K562 (cell line): ENCODE measurements at regions not wholly inside any gene's neighbourhood (a gene's known extent, or its start where the extent isn't known, plus 50 kb on each side); places are given as distances from the start of the nearest gene placed in this dataset.

Experiments used
- ATAC-seq: fragments of 200-7000 bp; cut with Tn5 transposase; 3 replicates; pipeline ENCODE4 v1.9.1; 2020; ENCODE audit warnings: moderate library complexity
- BruUV-seq: library from RNA; stranded (reverse); fragments of 400-500 nt; replicated peaks from 2 replicates; lab custom pipeline; 2021; lab: Mats Ljungman, UMichigan
- CTCF ChIA-PET: fragments of 300-600 bp; formaldehyde crosslinking; extraction: SDS; loops from one replicate; lab custom pipeline; 2021; ENCODE audit warnings: low intra/inter-chr PET ratio; lab: Yijun Ruan, JAX
- POLR2A ChIA-PET: fragments of 300-600, 350-650 bp; sonication (Branson Sonifier 250); formaldehyde crosslinking; extraction: SDS; loops from one replicate; lab custom pipeline; 2021; ENCODE audit warnings: antibody characterized with exemption, inconsistent platforms; lab: Yijun Ruan, JAX
- DNase-seq, 4 experiments: peaks; one replicate each; pipeline versions ENCODE4 v3.0.0 to v3.0.0-alpha.2; 2011 to 2018; ENCODE audit warnings: low spot score in 3 of 4, mixed read lengths in 3 of 4; ENCODE audit errors: extremely low read depth in 1 of 4
- FAIRE-seq: peaks from 2 replicates; lab custom pipeline; 2011; peaks lifted over from hg19 to GRCh38; lab: Jason Lieb, UNC
- H2AFZ ChIP-seq: 2 replicates; pipeline ENCODE4 v1.6.0; 2011; ENCODE audit warnings: low read depth, low read length, control low read depth, inconsistent platforms
- H3K27ac ChIP-seq: fragments of 200-600 bp; 3 replicates; pipeline ENCODE4 v1.8.0; 2011; ENCODE audit warnings: low read depth, mild to moderate bottlenecking, control low read depth, inconsistent platforms, low read length, moderate library complexity, mixed read lengths; ENCODE audit errors: extremely low read depth
- H3K27me3 ChIP-seq, 2 experiments: fragments of 300-600 bp in 1 of 2; 2 replicates in 1 of 2; 3 replicates in 1 of 2; pipeline versions ENCODE4 v1.6.0 to v1.8.0; 2011; ENCODE audit warnings: inconsistent platforms in 2 of 2, low read length in 2 of 2, mild to moderate bottlenecking in 1 of 2, mixed read lengths in 1 of 2, moderate library complexity in 1 of 2; ENCODE audit not compliant: control insufficient read depth in 2 of 2, insufficient read depth in 2 of 2
- H3K36me3 ChIP-seq: fragments of 300-600 bp; 3 replicates; pipeline ENCODE4 v1.8.0; 2011; ENCODE audit warnings: mild to moderate bottlenecking, low read length, inconsistent platforms; ENCODE audit not compliant: control insufficient read depth, insufficient read depth
- H3K4me1 ChIP-seq, 2 experiments: fragments of 200-600 bp in 1 of 2; replicated peaks in 1 of 2; 2 replicates in 1 of 2; 3 replicates in 1 of 2; pipeline versions ENCODE4 v1.5.1 to v1.8.0; 2011; ENCODE audit warnings: inconsistent platforms in 2 of 2, low read length in 2 of 2, mild to moderate bottlenecking in 1 of 2, mixed read lengths in 1 of 2, moderate library complexity in 1 of 2; ENCODE audit not compliant: control insufficient read depth in 2 of 2, insufficient read depth in 2 of 2
- H3K4me2 ChIP-seq: 2 replicates; pipeline ENCODE4 v1.6.1; 2011; ENCODE audit warnings: low read length, control low read depth, inconsistent platforms, mixed read lengths; ENCODE audit not compliant: insufficient read depth
- H3K4me3 ChIP-seq: fragments of 200-600 bp; sonication (generic), shearing (Covaris generic); 2 replicates; pipeline ENCODE4 v1.5.1; 2016; ENCODE audit warnings: control low read depth, inconsistent platforms
- H3K79me2 ChIP-seq: fragments of 200-600 bp; 3 replicates; pipeline ENCODE4 v1.8.0; 2011; ENCODE audit warnings: low read length, inconsistent platforms; ENCODE audit not compliant: control insufficient read depth, insufficient read depth
- H3K9ac ChIP-seq, 2 experiments: 2 replicates each; pipeline versions ENCODE4 v1.6.0 to v1.6.1; 2011; ENCODE audit warnings: low read depth in 2 of 2, low read length in 2 of 2, control low read depth in 1 of 2, inconsistent platforms in 1 of 2, mild to moderate bottlenecking in 1 of 2, mixed read lengths in 1 of 2; ENCODE audit not compliant: insufficient read depth in 1 of 2
- H3K9me1 ChIP-seq: one replicate; pipeline ENCODE4 v1.6.0; 2011; ENCODE audit warnings: inconsistent platforms, mild to moderate bottlenecking, low read length, moderate library complexity; ENCODE audit not compliant: control insufficient read depth, insufficient read depth
- H3K9me3 ChIP-seq: replicated peaks from 2 replicates; pipeline ENCODE4 v1.5.1; 2011; ENCODE audit warnings: low read depth, low read length, inconsistent platforms; ENCODE audit not compliant: control insufficient read depth, insufficient read depth
- H4K20me1 ChIP-seq: replicated peaks from 2 replicates; pipeline ENCODE4 v1.6.1; 2011; ENCODE audit warnings: low read length, inconsistent platforms, mixed read lengths; ENCODE audit not compliant: control insufficient read depth, insufficient read depth
- DNMT1 ChIP-seq: fragments of 450-650 bp; IDR thresholded peaks from 2 replicates; pipeline ENCODE4 v1.6.1; 2016; ENCODE audit warnings: antibody characterized with exemption, mild to moderate bottlenecking
- EP300 ChIP-seq: IDR thresholded peaks from 2 replicates; pipeline ENCODE4 v1.6.1; 2012; ENCODE audit warnings: low read length, improper control_type of control experiment
- GATAD2B ChIP-seq: fragments of 450-650 bp; IDR thresholded peaks from 2 replicates; pipeline ENCODE4 v1.6.1; 2017; ENCODE audit warnings: mild to moderate bottlenecking, borderline replicate concordance
- KAT2B ChIP-seq: IDR thresholded peaks from one replicate; pipeline ENCODE4 v1.6.1; 2012; ENCODE audit warnings: low read depth, mild to moderate bottlenecking, control low read depth, inconsistent platforms, low read length, moderate library complexity
- WGBS: fragments of 100-300 bp; shearing (Covaris generic); methylation state at CpG from one replicate; pipeline ENCODE4 v1.1.6; 2016; ENCODE audit warnings: low coverage, mixed read lengths; ENCODE audit not compliant: insufficient coverage; ENCODE audit errors: missing lambda C conversion rate; 5-methylcytosine and 5-hydroxymethylcytosine counted together
- in situ Hi-C: fragments of 300-500 bp; cut with MboI; formaldehyde crosslinking; loops from 4 replicates; pipeline ENCODE4 v1.15.0; 2018; ENCODE audit warnings: inconsistent platforms, mixed read lengths
- intact Hi-C: fragments of 100-400 bp; cut with micrococcal nuclease; formaldehyde crosslinking; loops from 2 replicates; pipeline ENCODE4 v1.14.2; 2022

DNA sequence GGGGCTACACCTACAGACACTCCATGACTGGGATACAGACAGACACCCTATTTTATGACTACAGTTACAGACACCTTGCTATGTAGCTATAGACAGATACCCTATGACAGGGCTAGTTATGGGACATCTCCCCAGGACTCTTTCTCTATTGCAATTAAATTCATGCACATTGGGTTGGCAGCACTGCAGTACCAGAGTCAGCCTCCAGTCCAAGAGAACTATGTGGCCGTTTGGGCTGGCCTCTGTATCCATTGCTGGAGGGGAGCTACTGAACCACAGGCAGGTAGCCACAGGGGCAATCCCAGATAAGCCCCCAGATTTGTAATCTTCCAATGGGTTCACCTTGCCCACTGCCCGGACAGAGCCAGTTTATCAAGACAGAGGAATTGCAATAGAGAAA lies 108.4 kb upstream of the SPATA16 start:
- WGBS, result 0% methylated on average over 2 of the region's 2 CpGs
- no peak for FAIRE-seq
- Histone ChIP-seq H3K9me3 (no peaks in the 10 kb centered on the region; the same call in 1 of the 2 replicates), H3K27ac (no peak overlapping the region), H3K4me1 (no peaks in the 10 kb centered on the region), H3K4me3 (no peak overlapping the region), H3K79me2 (no peaks in the 10 kb centered on the region), H2AFZ (no peak overlapping the region), H3K4me2 (no peak overlapping the region), H3K9me1 (no peaks in the 10 kb centered on the region), H3K27me3 (no peaks in the 10 kb centered on the region), H4K20me1 (no peaks in the 10 kb centered on the region), H3K9ac (no peak overlapping the region), H3K36me3 (no peaks in the 10 kb centered on the region)
- intact Hi-C loops, result no loop called here
- no peak for ATAC-seq
- in situ Hi-C loops, result no loop called here
- ChIA-PET CTCF (no interaction called here), POLR2A (no interaction called here)
- TF ChIP-seq KAT2B (no peak), DNMT1 (no peak), GATAD2B (no peak)
- no TSS peak for BruUV-seq
- DNase-seq, result no peak

DNA sequence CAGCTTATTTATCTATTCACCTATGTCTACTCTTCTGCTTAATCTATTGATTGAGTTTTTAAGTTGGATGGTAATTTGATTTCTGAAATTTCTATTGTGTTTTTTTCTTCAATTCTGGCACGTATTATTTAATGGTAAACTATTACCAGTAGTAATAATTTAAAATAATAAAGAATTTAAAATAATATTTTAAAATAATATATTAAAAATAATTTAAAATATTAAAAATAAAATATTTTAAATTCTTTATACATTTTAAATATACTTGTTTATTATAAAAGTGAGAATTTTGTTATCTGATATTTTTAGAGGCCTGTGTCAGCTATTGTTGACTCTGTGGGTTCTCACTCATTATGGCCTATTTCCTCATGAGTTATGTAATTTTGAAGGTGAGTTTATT lies 100.7 kb upstream of the SPATA16 start:
- BruUV-seq, result no TSS peak
- ATAC-seq, result no peak
- Histone ChIP-seq H3K79me2 (no peaks in the 10 kb centered on the region), H3K4me3 (no peak overlapping the region), H3K9me3 (no peaks in the 10 kb centered on the region), H3K9ac (no peak overlapping the region), H4K20me1 (no peaks in the 10 kb centered on the region)
- in situ Hi-C loops, result no loop called here
- no peak for TF ChIP-seq EP300
- TF ChIP-seq, all 486 proteins: peak for 0
- no peak overlapping the region for H3K4me2 ChIP-seq
- intact Hi-C loops, result no loop called here
- FAIRE-seq (no peak), DNase-seq (no peak)
- no peaks in the 10 kb centered on the region for H3K9me1 ChIP-seq
- H3K4me1 ChIP-seq, result no peaks in the 10 kb centered on the region
- no peak overlapping the region for H2AFZ ChIP-seq
- no peaks in the 10 kb centered on the region for H3K27me3 ChIP-seq
- H3K36me3 ChIP-seq, result no peaks in the 10 kb centered on the region
- ChIA-PET CTCF (no interaction called here), POLR2A (no interaction called here)
- WGBS, result 0% methylated on average over 1 of the region's 1 CpG
- no peak overlapping the region for H3K27ac ChIP-seq
